Cerebellar cortex (tissue), 1 donor: ENCODE measurements at regions not wholly inside any gene's neighbourhood (a gene's known extent, or its start where the extent isn't known, plus 50 kb on each side); places are given as distances from the start of the nearest gene placed in this dataset.

Source experiments
- DNase-seq: peaks from one replicate; pipeline ENCODE4 v3.0.0-alpha.2; 2015; ENCODE audit warnings: low spot score

DNA sequence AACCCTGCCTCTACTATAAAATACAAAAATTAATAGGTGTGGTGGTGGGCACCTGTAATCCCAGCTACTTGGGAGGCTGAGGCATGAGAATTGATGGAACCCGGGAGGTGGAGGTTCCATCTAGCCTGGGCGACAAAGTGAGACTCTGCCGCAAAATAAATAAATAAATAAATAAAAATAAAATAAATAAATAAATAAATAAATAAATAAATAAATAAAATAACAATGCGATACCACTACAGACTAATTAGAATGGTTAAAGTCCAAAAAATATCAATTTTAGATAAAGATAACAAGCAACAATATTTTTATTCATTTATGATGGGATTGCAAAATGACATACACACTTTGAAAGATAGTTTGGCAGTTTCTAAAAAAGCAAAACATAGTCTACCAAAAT is 1131.5 kb downstream of the SI start:
- DNase-seq: no peak

GRCh38 chr3:163943664-163944063 is 1134.6 kb downstream of the SI start:
- DNase-seq: no peak

DNA sequence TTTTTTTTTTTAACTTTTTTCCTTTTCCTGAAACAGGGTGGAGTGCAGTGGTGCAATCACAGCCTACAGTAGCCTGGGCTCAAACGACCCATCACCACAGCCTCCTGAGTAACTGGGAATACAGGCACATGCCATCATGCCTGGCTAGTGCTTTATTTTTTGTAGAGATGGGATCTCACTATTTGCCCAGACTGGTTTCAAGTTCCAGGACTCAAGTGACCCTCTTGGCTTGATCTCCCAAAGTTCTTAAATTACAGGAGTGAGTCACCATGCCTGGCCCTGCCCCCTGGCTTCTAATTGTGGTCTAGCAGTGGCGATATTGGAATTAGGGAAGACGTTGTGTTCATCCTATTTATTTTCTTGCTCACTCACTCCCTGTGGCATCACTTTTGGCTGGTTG is 1138.4 kb downstream of the SI start:
- no peak for DNase-seq

GRCh38 chr3:163936543-163936942 is 1141.8 kb downstream of the SI start:
- no peak for DNase-seq

GRCh38 chr3:163935411-163935810 is 1142.9 kb downstream of the SI start:
- no peak for DNase-seq

- no peak for DNase-seq
Measured at GRCh38 chr3:163929069-163929652, 1149.1 kb downstream of the SI start.

DNA sequence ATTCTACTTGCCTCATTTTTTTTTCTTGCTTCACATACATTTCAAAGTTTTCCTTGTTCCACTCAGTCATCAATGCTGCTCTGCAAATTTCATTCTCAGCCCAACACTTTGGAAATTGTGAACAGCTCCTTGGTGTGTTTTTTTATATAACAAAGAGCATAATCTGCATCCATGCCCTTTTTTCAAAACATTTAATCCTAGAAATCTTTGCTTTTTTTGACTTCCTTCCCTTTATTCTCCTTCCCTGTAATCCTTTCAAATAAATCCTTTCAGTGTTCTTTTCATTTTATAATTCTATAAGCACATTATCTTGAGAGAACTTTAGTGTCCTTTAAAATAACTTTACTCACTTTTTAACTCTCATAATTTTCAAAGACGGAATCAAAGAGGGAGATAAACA is 1150.8 kb downstream of the SI start:
- DNase-seq: no peak

- no peak for DNase-seq
Measured at GRCh38 chr3:163924600-163924999, 1153.7 kb downstream of the SI start.

DNA sequence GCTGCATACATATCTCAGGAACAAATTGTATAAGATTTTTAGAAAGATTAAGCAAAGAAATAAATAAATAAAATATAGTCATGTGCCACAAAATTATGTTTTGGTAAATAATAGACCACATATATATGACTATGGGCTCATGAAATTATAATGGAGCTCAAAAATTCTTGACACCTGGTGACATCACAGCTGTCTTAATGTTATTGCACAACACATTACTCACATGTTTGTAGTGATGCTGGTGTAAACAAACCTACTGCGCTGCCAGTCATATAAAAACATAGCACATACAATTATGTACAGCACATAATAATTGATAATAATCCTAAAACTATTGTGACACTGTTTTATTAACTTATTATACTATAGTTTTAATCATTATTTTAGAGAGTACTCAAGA is 1159.1 kb downstream of the SI start:
- DNase-seq: no peak

DNA sequence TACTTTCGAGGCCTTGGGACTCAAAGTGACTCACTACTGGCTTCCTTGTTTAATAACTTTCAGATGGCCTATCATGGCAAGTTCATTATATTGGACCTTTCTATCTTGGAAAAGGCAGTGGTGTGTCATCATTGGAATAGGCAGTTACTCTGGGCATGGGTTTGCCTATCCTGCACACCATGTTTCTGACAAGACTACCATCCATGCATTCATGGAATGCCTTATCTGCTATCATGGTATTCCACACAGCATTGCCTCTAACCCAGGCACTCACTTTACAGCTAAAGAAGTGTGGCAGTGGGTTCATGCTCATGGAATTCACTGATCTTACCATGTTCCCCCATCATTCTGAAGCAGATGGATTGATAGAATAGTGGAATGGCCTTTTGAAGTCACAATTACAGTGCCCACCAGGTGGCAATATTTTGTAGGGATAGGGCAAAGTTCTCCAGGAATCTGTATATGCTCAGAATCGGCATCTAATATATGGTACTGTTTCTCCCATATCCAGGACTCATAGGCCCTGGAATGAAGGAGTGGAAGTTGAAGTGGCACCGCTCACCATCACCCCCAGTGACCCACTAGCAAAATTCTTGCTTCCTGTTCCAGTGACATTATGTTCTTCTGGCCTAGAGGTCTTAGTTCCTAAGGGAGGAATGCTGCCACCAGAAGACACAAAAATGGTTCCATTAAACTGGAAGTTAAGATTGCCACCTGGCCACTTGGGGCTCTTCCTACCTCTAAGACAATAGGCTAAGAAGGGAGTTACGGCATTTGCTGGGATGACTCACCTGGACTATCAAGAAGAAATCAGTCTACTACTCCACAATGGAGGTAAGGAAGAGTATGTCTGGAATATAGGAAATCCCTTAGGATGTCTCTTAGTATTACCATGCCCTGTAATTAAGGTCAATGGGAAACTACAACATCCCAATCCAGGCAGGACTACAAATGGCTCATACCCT is 1161.4 kb downstream of the SI start:
- DNase-seq: no peak

DNA sequence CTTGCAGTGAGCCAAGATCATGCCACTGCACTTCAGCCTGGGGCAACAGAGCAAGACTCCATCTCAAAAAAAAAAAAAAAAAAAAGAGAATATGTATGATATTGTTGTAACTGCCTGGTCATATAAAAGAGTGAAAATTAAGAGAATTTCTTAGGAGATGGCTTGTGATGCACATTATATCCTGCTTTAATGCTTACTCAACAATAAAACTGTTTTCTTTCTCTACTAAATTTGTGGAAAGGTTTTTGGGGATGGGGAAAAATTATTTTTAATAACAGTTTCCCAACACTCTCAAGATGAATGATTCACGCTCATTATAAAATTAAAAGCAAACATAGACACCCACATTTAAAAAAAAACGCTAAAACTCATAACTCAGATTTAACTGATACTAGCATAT is 1163.0 kb downstream of the SI start:
- DNase-seq: no peak

- no peak for DNase-seq
Measured at GRCh38 chr3:163914567-163914966, 1163.7 kb downstream of the SI start.

- DNase-seq: no peak
Measured at GRCh38 chr3:163891771-163892170, 1186.5 kb downstream of the SI start.

- no peak for DNase-seq
Measured at GRCh38 chr3:163890661-163891060, 1187.6 kb downstream of the SI start.

GRCh38 chr3:163879172-163879571 is 1199.1 kb downstream of the SI start:
- no peak for DNase-seq

DNA sequence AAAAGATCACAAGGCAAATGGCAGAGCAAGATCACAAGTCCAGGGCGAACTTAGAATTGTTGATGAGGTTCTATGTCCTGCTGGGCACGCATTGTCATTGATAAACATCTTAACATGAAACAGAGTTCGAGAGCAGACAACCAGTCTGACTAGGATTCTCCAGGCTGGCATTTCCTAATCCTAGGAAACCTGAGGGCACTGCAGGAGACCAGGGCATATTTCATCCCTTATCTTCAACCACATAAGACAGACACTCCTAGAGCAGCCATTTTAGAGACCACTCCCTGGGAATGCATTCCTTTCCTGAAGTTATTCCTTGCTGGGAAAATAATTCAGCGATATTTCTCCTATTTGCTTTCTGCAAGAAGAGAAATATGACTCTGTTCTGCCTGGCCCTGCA is 1199.9 kb downstream of the SI start:
- no peak for DNase-seq

DNA sequence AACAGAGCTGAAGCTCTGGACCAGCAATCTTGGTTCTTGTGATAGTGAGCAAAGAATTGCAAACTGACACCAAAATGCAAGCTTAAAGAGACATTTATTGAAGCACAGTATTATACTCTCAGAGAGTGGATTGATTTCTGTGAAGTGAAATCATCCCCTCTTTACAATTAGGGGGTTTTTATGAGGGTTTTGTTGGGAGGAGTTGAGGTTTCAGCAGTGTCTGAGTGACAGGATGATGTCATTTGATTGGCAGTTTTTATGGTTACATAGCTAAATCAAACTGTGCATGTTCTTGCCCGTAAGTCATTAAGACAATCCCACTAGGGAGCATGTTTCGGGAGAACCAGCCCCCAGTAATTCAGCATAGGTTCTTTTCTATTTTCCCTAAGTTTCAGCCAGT is 1200.5 kb downstream of the SI start:
- DNase-seq: no peak

GRCh38 chr3:163863146-163863545 is 1215.2 kb downstream of the SI start:
- DNase-seq: no peak

DNA sequence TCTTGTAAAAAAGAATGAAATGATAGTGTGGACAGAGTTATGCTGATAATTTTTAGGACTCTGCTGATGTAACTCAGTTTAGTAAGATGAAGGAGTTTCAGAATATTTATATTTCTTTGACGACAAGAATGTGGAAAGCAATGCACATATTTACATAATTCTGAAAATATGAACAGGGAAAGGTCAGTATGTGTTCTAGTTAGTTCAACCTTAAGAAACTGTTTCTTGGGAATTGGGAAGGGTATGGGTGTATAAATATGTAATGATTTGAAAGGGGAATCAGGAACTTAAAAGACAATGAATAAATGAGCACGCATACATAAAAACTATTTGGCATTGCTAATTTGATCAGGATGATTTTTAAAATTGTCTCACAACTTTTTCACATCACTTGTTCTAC is 1226.1 kb downstream of the SI start:
- no peak for DNase-seq

DNA sequence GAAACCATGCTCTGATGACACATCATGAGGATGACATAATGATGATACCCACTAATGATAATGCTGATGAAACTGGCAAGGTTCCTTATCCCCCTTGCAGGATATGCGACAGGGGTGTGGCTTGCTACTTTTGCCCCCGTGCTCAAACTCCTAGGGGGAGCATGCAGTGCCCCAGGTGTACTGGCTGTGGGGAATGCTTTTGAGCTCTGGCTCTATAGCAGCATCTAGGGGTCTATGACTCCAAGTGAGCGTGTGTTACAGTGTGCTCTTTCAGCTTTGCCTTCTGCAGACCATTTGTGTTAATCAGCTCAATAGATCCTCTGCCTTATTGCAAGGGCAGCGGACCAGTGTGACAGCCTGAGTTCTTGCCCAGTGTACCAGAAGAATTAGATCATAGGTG is 1239.5 kb downstream of the SI start:
- no peak for DNase-seq

GRCh38 chr3:163832547-163832946 is 1245.7 kb downstream of the SI start:
- DNase-seq: no peak

DNA sequence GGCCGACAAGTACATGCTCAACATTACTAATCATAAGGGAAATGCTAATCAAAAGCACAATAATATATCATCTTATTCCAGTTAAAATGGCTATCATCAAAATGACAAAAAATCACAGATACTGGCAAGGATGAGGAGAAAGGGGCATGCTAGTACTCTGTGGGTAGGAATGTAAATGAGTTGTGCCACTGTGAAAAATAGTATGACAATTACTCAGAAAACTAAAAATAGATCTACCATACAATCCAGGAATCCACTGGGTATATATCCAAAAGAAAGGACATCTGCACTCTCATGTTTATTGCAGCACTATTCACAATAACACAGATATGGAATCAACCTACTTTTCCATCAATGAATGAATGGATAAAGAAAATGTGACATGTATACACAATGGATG is 1256.5 kb downstream of the SI start:
- DNase-seq: no peak

DNA sequence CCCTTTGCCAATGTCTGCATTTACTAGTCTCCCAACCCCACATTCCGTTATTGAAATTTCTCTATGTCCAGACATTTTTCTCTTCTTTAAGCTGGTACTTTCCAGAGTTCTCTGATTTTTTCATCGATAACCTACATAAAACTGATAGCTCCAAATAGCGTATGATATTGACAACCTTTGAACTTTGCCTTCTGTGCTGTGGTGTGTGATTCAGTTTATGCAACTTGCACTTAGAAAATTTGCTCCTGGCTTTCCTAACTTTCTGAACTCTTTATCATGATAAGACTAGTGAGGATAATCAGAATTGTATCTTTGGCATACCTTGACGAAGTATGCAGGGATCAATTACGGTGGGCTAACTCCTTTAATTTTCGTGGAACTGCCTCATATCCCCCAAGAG is 1261.3 kb downstream of the SI start:
- no peak for DNase-seq

DNA sequence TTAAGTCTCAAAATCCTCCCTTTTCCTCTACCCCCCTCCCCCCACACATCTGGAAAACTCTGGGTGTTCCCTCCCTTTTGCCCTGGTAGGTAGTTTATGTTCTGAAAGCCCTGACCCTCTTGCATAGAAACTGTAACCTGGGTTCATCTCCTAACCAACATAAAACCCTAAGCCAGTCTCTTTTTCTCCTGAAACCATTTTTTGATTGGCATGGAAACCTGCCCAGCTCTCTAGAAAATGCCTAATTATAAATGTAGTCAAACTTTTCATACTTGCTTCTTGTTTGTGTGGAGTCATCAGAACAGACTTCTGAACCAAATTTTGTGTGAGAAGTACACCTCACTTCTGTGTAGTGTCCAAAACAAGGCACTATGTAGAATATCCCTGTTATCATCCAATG is 1264.4 kb downstream of the SI start:
- no peak for DNase-seq
